ENCODE measurements at regions not wholly inside any gene's neighbourhood (a gene's known extent, or its start where the extent isn't known, plus 50 kb on each side); places are given as distances from the start of the nearest gene placed in this dataset.

DNA sequence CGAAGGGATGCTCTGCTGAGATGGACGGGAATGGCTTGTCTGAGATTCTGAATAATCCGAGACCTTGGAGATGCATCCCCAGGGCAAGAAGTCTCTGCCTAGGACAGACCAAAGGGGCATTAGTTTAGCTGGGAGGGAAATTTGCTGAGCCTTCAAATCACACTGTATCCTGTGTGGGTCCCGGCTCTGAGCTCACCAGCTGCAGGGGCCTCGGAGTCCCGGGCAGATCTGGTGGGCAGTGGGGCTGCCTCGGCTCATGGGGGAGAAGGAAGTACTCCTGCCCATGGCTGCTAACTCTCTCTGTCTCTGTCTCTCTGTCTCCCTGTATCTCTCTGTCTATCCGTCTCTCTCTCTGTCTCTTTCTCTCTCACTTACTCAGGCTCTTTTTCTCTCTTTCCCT lies 522.4 kb downstream of the TBC1D22A start:
- Mint-ChIP-seq H3K27me3 (ENCODE audit: low read depth) (peaks cover 15% of the 10 kb centered on the region), H3K4me3 (no peak overlapping the region), H3K4me1 (no peaks in the 10 kb centered on the region), H3K9me3 (peaks cover 3% of the 10 kb centered on the region), H3K36me3 (ENCODE audit: low read depth) (peaks cover 6% of the 10 kb centered on the region), H3K27ac (ENCODE audit: unreplicated experiment) (no peak overlapping the region)
- TF ChIP-seq, protein P1, sequence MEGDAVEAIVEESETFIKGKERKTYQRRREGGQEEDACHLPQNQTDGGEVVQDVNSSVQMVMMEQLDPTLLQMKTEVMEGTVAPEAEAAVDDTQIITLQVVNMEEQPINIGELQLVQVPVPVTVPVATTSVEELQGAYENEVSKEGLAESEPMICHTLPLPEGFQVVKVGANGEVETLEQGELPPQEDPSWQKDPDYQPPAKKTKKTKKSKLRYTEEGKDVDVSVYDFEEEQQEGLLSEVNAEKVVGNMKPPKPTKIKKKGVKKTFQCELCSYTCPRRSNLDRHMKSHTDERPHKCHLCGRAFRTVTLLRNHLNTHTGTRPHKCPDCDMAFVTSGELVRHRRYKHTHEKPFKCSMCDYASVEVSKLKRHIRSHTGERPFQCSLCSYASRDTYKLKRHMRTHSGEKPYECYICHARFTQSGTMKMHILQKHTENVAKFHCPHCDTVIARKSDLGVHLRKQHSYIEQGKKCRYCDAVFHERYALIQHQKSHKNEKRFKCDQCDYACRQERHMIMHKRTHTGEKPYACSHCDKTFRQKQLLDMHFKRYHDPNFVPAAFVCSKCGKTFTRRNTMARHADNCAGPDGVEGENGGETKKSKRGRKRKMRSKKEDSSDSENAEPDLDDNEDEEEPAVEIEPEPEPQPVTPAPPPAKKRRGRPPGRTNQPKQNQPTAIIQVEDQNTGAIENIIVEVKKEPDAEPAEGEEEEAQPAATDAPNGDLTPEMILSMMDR (conservative IDR thresholded peaks at IDR 0.05) = no peak
- DNase-seq (ENCODE audit: low read depth, low spot score) = no peak

DNA sequence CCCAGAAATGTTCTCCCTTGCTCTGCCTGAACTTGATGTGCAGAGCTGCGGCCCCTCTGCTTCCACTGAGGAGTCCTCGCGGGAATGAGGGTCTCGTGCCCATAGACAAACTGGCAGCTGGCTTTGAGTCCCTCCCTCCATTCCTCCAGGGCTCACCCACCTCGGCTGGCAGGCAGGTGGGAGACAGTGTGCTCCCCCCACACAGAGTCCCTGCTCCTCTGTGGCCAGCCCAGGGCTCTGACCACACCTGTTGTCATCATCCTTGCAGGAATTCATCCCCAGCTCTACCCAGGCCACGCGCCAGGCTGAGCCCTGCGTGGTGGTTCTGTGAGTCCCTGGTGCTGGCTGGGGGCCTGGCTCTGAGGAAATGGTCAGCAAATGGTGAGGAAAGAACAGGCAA lies 521.9 kb downstream of the TBC1D22A start:
- H3K9me3 Mint-ChIP-seq = peaks cover 3% of the 10 kb centered on the region
- H3K27ac Mint-ChIP-seq (ENCODE audit: unreplicated experiment) = no peak overlapping the region
- TF ChIP-seq, protein P1 (conservative IDR thresholded peaks at IDR 0.05) = no peak
- no peaks in the 10 kb centered on the region for H3K4me1 Mint-ChIP-seq
- DNase-seq (ENCODE audit: low read depth, low spot score) = no peak
- H3K27me3 Mint-ChIP-seq (ENCODE audit: low read depth) = peaks cover 19% of the 10 kb centered on the region
- peaks cover 6% of the 10 kb centered on the region for H3K36me3 Mint-ChIP-seq (ENCODE audit: low read depth)
- no peak overlapping the region for H3K4me3 Mint-ChIP-seq

DNA sequence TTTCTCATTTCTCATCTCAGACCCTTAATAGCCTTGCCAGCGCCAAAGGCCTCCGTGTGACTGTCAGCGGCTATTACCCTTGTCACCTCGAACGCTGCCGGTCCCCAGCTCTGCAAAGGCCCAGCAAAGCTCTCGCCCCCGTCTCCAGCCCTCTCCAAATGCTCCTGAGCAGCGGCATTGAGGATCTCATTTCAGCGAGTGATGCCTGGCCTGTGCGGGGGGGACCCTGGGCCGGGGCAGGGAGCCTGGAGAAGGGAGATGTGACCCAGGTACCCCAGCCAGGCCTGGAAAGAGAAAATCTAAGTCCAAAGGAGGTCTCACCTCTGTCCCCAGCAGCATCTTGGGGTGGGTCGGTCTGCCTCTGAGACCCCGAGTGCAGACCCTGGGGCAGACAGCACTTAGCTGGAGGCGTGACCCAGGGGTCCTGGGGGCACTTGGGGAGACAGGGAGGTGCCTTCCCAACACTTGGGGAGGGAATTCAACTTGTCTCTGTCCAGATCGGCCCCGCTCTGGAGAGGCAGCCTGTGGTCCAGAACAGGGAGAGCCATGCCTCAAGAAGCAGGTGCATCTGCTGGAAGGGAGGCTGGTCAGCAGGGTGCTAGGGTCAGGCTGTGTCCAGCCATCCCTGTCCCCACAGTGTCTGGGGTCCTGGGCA lies 521.3 kb downstream of the TBC1D22A start:
- TF ChIP-seq, protein P1 (conservative IDR thresholded peaks at IDR 0.05) = no peak
- peaks cover 19% of the 10 kb centered on the region for H3K27me3 Mint-ChIP-seq (ENCODE audit: low read depth)

DNA sequence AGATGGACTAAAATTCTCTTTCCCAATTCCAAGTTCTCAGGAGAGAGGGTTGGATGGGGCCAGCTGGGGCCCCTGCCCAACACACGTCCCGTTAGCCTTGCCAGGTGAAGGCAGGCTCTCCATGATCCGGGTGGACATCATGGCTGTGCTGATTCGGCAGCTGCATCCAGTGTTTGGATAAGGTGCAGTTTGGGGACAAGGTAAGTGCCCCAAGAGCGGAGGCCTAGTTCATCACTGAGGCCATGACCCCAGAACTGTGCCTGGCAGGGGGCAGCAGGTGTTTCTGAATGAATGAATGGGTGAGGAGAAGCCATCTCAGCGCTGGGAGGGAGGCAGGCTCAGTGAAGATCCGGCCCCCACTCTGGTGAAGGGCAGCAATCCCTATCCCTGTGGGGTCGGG lies 520.4 kb downstream of the TBC1D22A start:
- peak overlapping the region; percentile 50 for H3K27ac Mint-ChIP-seq (ENCODE audit: unreplicated experiment)
- peaks cover 25% of the 10 kb centered on the region for H3K27me3 Mint-ChIP-seq (ENCODE audit: low read depth)
- TF ChIP-seq, protein P1 (conservative IDR thresholded peaks at IDR 0.05) = no peak
- peaks cover 3% of the 10 kb centered on the region for H3K36me3 Mint-ChIP-seq (ENCODE audit: low read depth)
- H3K4me3 Mint-ChIP-seq = no peak overlapping the region
- DNase-seq (ENCODE audit: low read depth, low spot score) = no peak
- H3K4me1 Mint-ChIP-seq = no peaks in the 10 kb centered on the region
- peaks cover 2% of the 10 kb centered on the region for H3K9me3 Mint-ChIP-seq

More for the DNA sequence above, 521.3 kb downstream of the TBC1D22A start:
- Mint-ChIP-seq H3K9me3 (peaks cover 3% of the 10 kb centered on the region), H3K4me1 (no peaks in the 10 kb centered on the region), H3K4me3 (no peak overlapping the region), H3K27ac (ENCODE audit: unreplicated experiment) (no peak overlapping the region), H3K36me3 (ENCODE audit: low read depth) (peaks cover 6% of the 10 kb centered on the region)
- no peak for DNase-seq (ENCODE audit: low read depth, low spot score)

DNA sequence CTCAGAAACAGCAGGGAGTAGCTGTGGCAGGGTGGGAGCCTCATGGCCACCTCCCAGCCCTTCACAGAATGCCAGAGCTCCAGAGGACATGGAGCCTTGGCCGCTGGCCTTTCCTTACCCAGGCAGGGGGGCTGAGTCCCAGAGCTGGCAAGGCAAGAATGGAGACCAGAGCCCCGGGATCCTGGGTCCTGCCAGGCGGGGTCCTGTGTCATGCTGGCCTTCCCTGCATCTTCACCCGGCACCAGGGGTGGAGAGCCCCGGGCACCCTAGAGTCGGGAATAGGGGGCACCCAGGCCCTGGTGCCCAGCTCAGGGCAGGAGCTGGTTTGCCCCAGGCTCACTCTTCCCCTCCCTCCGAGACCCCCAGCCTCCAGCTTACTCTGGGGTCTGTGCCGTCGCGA lies 519.9 kb downstream of the TBC1D22A start:
- Mint-ChIP-seq H3K27me3 (ENCODE audit: low read depth) (peaks cover 27% of the 10 kb centered on the region), H3K36me3 (ENCODE audit: low read depth) (peaks cover 4% of the 10 kb centered on the region), H3K27ac (ENCODE audit: unreplicated experiment) (no peak overlapping the region), H3K4me3 (no peak overlapping the region), H3K4me1 (no peaks in the 10 kb centered on the region), H3K9me3 (no peaks in the 10 kb centered on the region)
- TF ChIP-seq, protein P1 (conservative IDR thresholded peaks at IDR 0.05) = no peak
- DNase-seq (ENCODE audit: low read depth, low spot score) = no peak

Measured in neural crest cell (in vitro differentiated cells).